SJCRH30 (cell line): ENCODE measurements at regions not wholly inside any gene's neighbourhood (a gene's known extent, or its start where the extent isn't known, plus 50 kb on each side); places are given as distances from the start of the nearest gene placed in this dataset.

Experiments
- DNase-seq, 2 experiments: peaks; one replicate each; pipeline ENCODE4 v3.0.0-alpha.2; 2015 to 2020
- H3K27ac ChIP-seq: fragments of 250-450 bp; sonication (Bioruptor Pico); 2 replicates; pipeline ENCODE4 v1.5.1; 2020; ENCODE audit warnings: mild to moderate bottlenecking, moderate library complexity
- H3K27me3 ChIP-seq: fragments of 250-450 bp; sonication (Bioruptor Pico); 2 replicates; pipeline ENCODE4 v1.5.1; 2020; ENCODE audit warnings: mild to moderate bottlenecking, moderate library complexity
- H3K36me3 ChIP-seq: fragments of 250-450 bp; sonication (Bioruptor Pico); 2 replicates; pipeline ENCODE4 v1.5.1; 2020; ENCODE audit warnings: mild to moderate bottlenecking, moderate library complexity
- H3K4me1 ChIP-seq: fragments of 250-450 bp; sonication (Bioruptor Pico); 2 replicates; pipeline ENCODE4 v1.5.1; 2020; ENCODE audit warnings: mild to moderate bottlenecking, moderate library complexity
- H3K4me3 ChIP-seq: fragments of 250-450 bp; sonication (Bioruptor Pico); 2 replicates; pipeline ENCODE4 v1.5.1; 2020; ENCODE audit warnings: mild to moderate bottlenecking, moderate library complexity
- H3K9me3 ChIP-seq: fragments of 250-450 bp; sonication (Bioruptor Pico); replicated peaks from 2 replicates; pipeline ENCODE4 v1.5.1; 2020; ENCODE audit warnings: mild to moderate bottlenecking, moderate library complexity

GRCh38 chr4:108219998-108220397, 51.3 kb upstream of the LEF1 start:
- Histone ChIP-seq H3K27ac (no peak overlapping the region), H3K36me3 (no peaks in the 10 kb centered on the region), H3K4me3 (no peak overlapping the region), H3K4me1 (no peaks in the 10 kb centered on the region), H3K9me3 (no peaks in the 10 kb centered on the region), H3K27me3 (no peaks in the 10 kb centered on the region)
- no peak for DNase-seq
